OCI-LY7 (cell line): ENCODE measurements at regions not wholly inside any gene's neighbourhood (a gene's known extent, or its start where the extent isn't known, plus 50 kb on each side); places are given as distances from the start of the nearest gene placed in this dataset.

Experiments
- BruUV-seq: library from RNA; stranded (reverse); fragments of 400-500 nt; replicated peaks from 2 replicates; lab custom pipeline; 2021; lab: Mats Ljungman, UMichigan
- CTCF ChIA-PET: fragments of 300-600 bp; sonication (Branson Sonifier 250); formaldehyde crosslinking; loops from one replicate; lab custom pipeline; 2022; ENCODE audit warnings: antibody characterized with exemption; ENCODE audit not compliant: unreplicated experiment; lab: Charles Lee
- POLR2A ChIA-PET: fragments of 300-600 bp; sonication (Branson Sonifier 250); formaldehyde crosslinking; loops from one replicate; lab custom pipeline; 2022; ENCODE audit warnings: antibody characterized with exemption; lab: Charles Lee
- DNase-seq: peaks from one replicate; pipeline ENCODE4 v3.0.0-alpha.2; 2015; ENCODE audit warnings: low spot score
- H2AFZ ChIP-seq: fragments of 200-600 bp; sonication (generic), shearing (Covaris generic); 2 replicates; pipeline ENCODE4 v1.6.1; 2014; ENCODE audit warnings: mild to moderate bottlenecking, antibody characterized with exemption, low read length, moderate library complexity
- H3K27ac ChIP-seq: fragments of 200-600 bp; sonication (generic); 2 replicates; pipeline ENCODE4 v1.5.1; 2014; ENCODE audit warnings: mixed run types, low read depth, mild to moderate bottlenecking, moderate library complexity, low read length, inconsistent platforms; ENCODE audit not compliant: poor library complexity, severe bottlenecking
- H3K36me3 ChIP-seq: fragments of 200-600 bp; sonication (generic); 2 replicates; pipeline ENCODE4 v1.6.1; 2014; ENCODE audit warnings: mild to moderate bottlenecking, antibody characterized with exemption, low read length, moderate library complexity, mixed read lengths; ENCODE audit not compliant: insufficient read depth
- H3K4me1 ChIP-seq: fragments of 200-600 bp; sonication (generic); 2 replicates; pipeline ENCODE4 v1.5.1; 2014; ENCODE audit warnings: mild to moderate bottlenecking, low read length; ENCODE audit not compliant: insufficient read depth, poor library complexity, severe bottlenecking
- H3K4me2 ChIP-seq: fragments of 200-600 bp; sonication (generic); 2 replicates; pipeline ENCODE4 v1.6.1; 2014; ENCODE audit warnings: mild to moderate bottlenecking, low read length
- H3K4me3 ChIP-seq: fragments of 200-600 bp; sonication (generic); 2 replicates; pipeline ENCODE4 v1.5.1; 2014; ENCODE audit warnings: mild to moderate bottlenecking, low read depth, low read length; ENCODE audit not compliant: poor library complexity, severe bottlenecking
- H3K79me2 ChIP-seq: fragments of 200-600 bp; sonication (generic); 2 replicates; pipeline ENCODE4 v1.6.1; 2016; ENCODE audit warnings: low read depth, mild to moderate bottlenecking, low read length, moderate library complexity, mixed read lengths; ENCODE audit not compliant: insufficient read depth
- H3K9me2 ChIP-seq: fragments of 200-600 bp; sonication (generic); 2 replicates; pipeline ENCODE4 v1.6.1; 2016; ENCODE audit warnings: mild to moderate bottlenecking, low read length, mixed read lengths; ENCODE audit not compliant: insufficient read depth
- H3K9me3 ChIP-seq: fragments of 200-600 bp; sonication (generic); 2 replicates; pipeline ENCODE4 v1.6.1; 2014; ENCODE audit warnings: mild to moderate bottlenecking, mixed run types, low read length, mixed read lengths
- H4K20me1 ChIP-seq: fragments of 200-600 bp; sonication (generic); 2 replicates; pipeline ENCODE4 v1.6.1; 2014; ENCODE audit warnings: mild to moderate bottlenecking, antibody characterized with exemption, low read length, moderate library complexity, mixed read lengths; ENCODE audit not compliant: insufficient read depth
- CTCF ChIP-seq: fragments of 200-600 bp; sonication (generic); conservative IDR thresholded peaks from 2 replicates; pipeline ENCODE4 v1.5.1; 2014; ENCODE audit warnings: mild to moderate bottlenecking, antibody characterized with exemption, low read length, moderate library complexity, mixed read lengths
- EZH2phosphoT487 ChIP-seq: fragments of 200-600 bp; sonication (generic); IDR thresholded peaks from 2 replicates; pipeline ENCODE4 v1.6.1; 2018; ENCODE audit warnings: low read depth, borderline replicate concordance, mild to moderate bottlenecking, mixed run types, antibody characterized with exemption, low read length, moderate library complexity, mixed read lengths
- intact Hi-C: fragments of 100-400 bp; cut with micrococcal nuclease; formaldehyde crosslinking; loops from one replicate; pipeline ENCODE4 v1.10.0; 2022; ENCODE audit not compliant: unreplicated experiment

GRCh38 chr4:4719436-4719835 is 140.0 kb upstream of the MSX1 start:
- Histone ChIP-seq H3K36me3 (no peaks in the 10 kb centered on the region), H3K9me2 (no peaks in the 10 kb centered on the region), H2AFZ (no peak overlapping the region), H3K4me3 (no peak overlapping the region), H3K4me1 (no peaks in the 10 kb centered on the region), H4K20me1 (no peaks in the 10 kb centered on the region), H3K9me3 (no peaks in the 10 kb centered on the region), H3K27ac (no peak overlapping the region), H3K4me2 (no peak overlapping the region), H3K79me2 (no peaks in the 10 kb centered on the region)
- intact Hi-C loops = no loop called here
- BruUV-seq = no TSS peak
- TF ChIP-seq CTCF (no peak), EZH2phosphoT487 (no peak)
- ChIA-PET POLR2A (no interaction called here), CTCF (no interaction called here)
- no peak for DNase-seq

- CTCF ChIA-PET = no interaction called here
- no peaks in the 10 kb centered on the region for H3K79me2 ChIP-seq
- H2AFZ ChIP-seq = no peak overlapping the region
- no peaks in the 10 kb centered on the region for H3K9me3 ChIP-seq
- POLR2A ChIA-PET = no interaction called here
- no peaks in the 10 kb centered on the region for H3K9me2 ChIP-seq
- no peaks in the 10 kb centered on the region for H3K4me1 ChIP-seq
- no peaks in the 10 kb centered on the region for H3K36me3 ChIP-seq
- no peak overlapping the region for H3K27ac ChIP-seq
- intact Hi-C loops = no loop called here
- no TSS peak for BruUV-seq
- no peak for DNase-seq
- H3K4me3 ChIP-seq = no peak overlapping the region
- no peak for TF ChIP-seq EZH2phosphoT487
- no peak for TF ChIP-seq CTCF
- H4K20me1 ChIP-seq = no peaks in the 10 kb centered on the region
- no peak overlapping the region for H3K4me2 ChIP-seq
These were observed 141.8 kb upstream of the MSX1 start for GRCh38 chr4:4717692-4718091.

GRCh38 chr4:4714331-4714730 is 145.1 kb upstream of the MSX1 start:
- ChIA-PET CTCF (no interaction called here), POLR2A (no interaction called here)
- intact Hi-C loops = no loop called here
- H3K4me2 ChIP-seq = no peak overlapping the region
- DNase-seq = no peak
- H3K9me3 ChIP-seq = no peaks in the 10 kb centered on the region
- no peak overlapping the region for H3K27ac ChIP-seq
- H2AFZ ChIP-seq = no peak overlapping the region
- H3K79me2 ChIP-seq = no peaks in the 10 kb centered on the region
- H3K4me1 ChIP-seq = no peaks in the 10 kb centered on the region
- TF ChIP-seq CTCF = no peak
- no peaks in the 10 kb centered on the region for H3K9me2 ChIP-seq
- no peaks in the 10 kb centered on the region for H3K36me3 ChIP-seq
- H4K20me1 ChIP-seq = no peaks in the 10 kb centered on the region
- H3K4me3 ChIP-seq = no peak overlapping the region
- no TSS peak for BruUV-seq
